Skeletal muscle tissue (tissue), 3 donors: ENCODE measurements at regions not wholly inside any gene's neighbourhood (a gene's known extent, or its start where the extent isn't known, plus 50 kb on each side); places are given as distances from the start of the nearest gene placed in this dataset.
"Not testable (repeated sequence)": the region's sequence is repeated elsewhere in the genome, so short reads cannot be mapped to it uniquely, and the experiment has no call there.

Source experiments
- H3K27ac ChIP-seq: one replicate; pipeline ENCODE4 v1.7.0; 2013; ENCODE audit warnings: mild to moderate bottlenecking, low read depth, low read length, inconsistent platforms
- H3K27me3 ChIP-seq, 3 donors: one replicate each; pipeline ENCODE4 v1.7.0; 2013; ENCODE audit warnings: low read length in 3 of 3; ENCODE audit not compliant: control insufficient read depth in 3 of 3, insufficient read depth in 3 of 3
- H3K36me3 ChIP-seq, 3 donors: one replicate each; pipeline ENCODE4 v1.7.0; 2013; ENCODE audit warnings: low read length in 3 of 3; ENCODE audit not compliant: control insufficient read depth in 3 of 3, insufficient read depth in 3 of 3
- H3K4me1 ChIP-seq, 3 donors: one replicate each; pipeline ENCODE4 v1.7.0; 2013; ENCODE audit warnings: low read length in 3 of 3, mild to moderate bottlenecking in 3 of 3; ENCODE audit not compliant: control insufficient read depth in 3 of 3, insufficient read depth in 3 of 3
- H3K4me3 ChIP-seq, 3 donors: one replicate each; pipeline ENCODE4 v1.7.0; 2013; ENCODE audit warnings: low read length in 3 of 3
- H3K9ac ChIP-seq, 3 donors: one replicate each; pipeline ENCODE4 v1.7.0; 2013; ENCODE audit warnings: low read length in 3 of 3, mild to moderate bottlenecking in 3 of 3, moderate library complexity in 2 of 3, low read depth in 1 of 3
- H3K9me3 ChIP-seq, 3 donors: one replicate each; pipeline ENCODE4 v1.7.0; 2013; ENCODE audit warnings: low read length in 3 of 3; ENCODE audit not compliant: control insufficient read depth in 3 of 3
- donor health status: Osteomylitis.

DNA sequence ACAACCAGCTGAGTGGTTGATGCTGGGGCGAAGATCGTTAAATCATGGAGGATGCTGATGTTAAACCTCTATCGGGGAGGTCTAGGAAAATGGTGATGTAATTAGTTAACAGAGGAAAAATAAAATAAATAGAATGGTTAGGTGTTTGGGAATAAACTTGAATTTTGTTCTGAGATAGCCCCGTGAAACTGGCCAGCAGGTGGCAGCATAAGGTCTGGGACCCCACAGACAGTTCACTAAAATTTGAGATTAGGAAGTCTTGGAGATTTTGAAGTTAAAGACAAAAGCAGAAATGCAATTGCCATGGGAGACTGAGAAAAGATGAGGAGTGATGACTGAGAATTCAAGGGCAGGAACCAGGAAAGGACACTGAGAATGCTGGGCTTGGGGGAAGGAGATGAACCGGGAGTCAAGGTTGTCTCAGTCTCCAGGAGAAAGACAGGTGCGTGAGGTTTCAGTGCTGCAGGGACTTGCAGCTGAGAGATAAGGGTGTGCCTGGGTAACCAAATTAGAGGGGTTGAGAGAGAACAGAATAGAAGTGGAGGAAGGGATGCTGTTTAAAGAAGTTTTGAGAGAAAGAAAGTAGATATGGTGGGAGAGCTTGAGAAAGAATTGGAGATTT lies 248.0 kb downstream of the ZNF92 start:
- H3K4me3 ChIP-seq, H3K27ac ChIP-seq, H3K4me1 ChIP-seq, H3K9ac ChIP-seq, H3K36me3 ChIP-seq, H3K27me3 ChIP-seq, H3K9me3 ChIP-seq: not testable (repeated sequence)

DNA sequence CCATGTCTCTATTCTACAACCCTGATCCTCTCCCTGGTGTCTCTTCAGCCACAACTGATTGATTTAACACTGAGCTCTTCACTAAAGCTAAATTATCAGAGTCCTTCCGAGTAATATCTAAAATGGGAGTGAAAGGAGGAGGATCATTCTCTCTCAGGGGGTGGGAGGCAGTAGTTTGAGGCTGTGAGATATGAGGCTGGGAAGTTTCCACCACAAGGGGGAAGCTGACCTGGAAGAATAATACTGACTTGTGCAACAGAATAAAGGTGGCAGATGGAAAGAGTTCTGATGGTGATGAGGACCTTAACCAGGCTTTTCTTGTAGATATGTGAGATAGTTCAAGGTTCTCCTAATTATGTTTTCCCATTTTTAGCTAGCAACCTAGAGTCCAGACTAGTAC lies 241.6 kb upstream of the VKORC1L1 start:
- H3K27me3 ChIP-seq, H3K27ac ChIP-seq, H3K9ac ChIP-seq, H3K36me3 ChIP-seq, H3K9me3 ChIP-seq, H3K4me3 ChIP-seq, H3K4me1 ChIP-seq: not testable (repeated sequence)

DNA sequence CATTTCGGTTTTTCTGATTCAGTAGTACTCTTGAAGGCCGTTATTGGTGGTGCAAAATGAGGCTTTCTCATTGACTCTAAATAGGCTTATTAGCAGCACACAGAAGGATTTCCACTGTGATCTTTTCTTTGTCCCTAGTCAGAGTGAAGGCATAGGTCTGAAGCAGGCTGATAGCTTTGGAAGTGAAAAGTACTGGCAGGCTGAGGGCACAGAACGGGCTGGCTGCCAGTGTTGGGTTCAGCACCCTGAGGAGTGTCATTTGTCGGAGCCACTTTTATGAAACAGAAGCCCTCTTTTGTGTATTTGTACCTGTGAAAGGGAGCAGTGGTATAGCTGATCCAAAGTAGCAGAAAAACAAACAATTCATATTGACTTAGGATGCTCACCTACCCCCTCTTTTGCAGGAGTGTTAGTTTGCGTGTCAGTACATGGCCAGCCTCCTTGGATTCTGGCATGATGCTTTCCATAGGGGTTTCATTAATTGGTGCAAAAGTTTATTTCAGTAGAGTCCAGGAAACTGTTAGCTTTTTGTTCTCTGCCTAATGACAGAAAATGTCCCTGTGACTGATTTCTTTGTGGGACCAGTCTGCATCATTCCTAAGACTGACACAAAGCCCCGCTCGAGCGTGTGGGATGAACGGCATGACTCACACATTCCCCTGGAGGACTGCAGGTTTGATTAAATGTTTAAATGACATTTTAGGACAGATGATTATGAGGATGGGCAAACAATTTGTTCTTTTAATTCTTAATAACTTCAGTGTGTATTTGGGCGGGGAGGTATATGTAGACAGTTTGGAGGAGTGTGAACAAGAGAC lies 239.1 kb upstream of the VKORC1L1 start:
- not testable (repeated sequence) for H3K36me3 ChIP-seq, H3K9me3 ChIP-seq, H3K4me1 ChIP-seq, H3K27ac ChIP-seq, H3K4me3 ChIP-seq, H3K27me3 ChIP-seq, H3K9ac ChIP-seq

- not testable (repeated sequence) for H3K27ac ChIP-seq, H3K27me3 ChIP-seq, H3K9ac ChIP-seq, H3K36me3 ChIP-seq, H3K9me3 ChIP-seq, H3K4me3 ChIP-seq, H3K4me1 ChIP-seq
These were observed 234.0 kb upstream of the VKORC1L1 start for GRCh38 chr7:65638918-65639317.

- not testable (repeated sequence) for H3K36me3 ChIP-seq, H3K4me3 ChIP-seq, H3K27me3 ChIP-seq, H3K9ac ChIP-seq, H3K9me3 ChIP-seq, H3K4me1 ChIP-seq, H3K27ac ChIP-seq
These were observed 233.2 kb upstream of the VKORC1L1 start for GRCh38 chr7:65639717-65640116.

- H3K27me3 ChIP-seq, H3K9ac ChIP-seq, H3K36me3 ChIP-seq, H3K27ac ChIP-seq, H3K4me1 ChIP-seq, H3K9me3 ChIP-seq, H3K4me3 ChIP-seq: not testable (repeated sequence)
These were observed 229.4 kb upstream of the VKORC1L1 start for GRCh38 chr7:65643498-65643897.

GRCh38 chr7:65647153-65647964 lies 225.5 kb upstream of the VKORC1L1 start:
- H3K27ac ChIP-seq, H3K9me3 ChIP-seq, H3K4me1 ChIP-seq, H3K4me3 ChIP-seq, H3K9ac ChIP-seq, H3K27me3 ChIP-seq, H3K36me3 ChIP-seq: not testable (repeated sequence)

- not testable (repeated sequence) for H3K27me3 ChIP-seq, H3K36me3 ChIP-seq, H3K27ac ChIP-seq
These were observed 221.7 kb upstream of the VKORC1L1 start for GRCh38 chr7:65651174-65651573.

DNA sequence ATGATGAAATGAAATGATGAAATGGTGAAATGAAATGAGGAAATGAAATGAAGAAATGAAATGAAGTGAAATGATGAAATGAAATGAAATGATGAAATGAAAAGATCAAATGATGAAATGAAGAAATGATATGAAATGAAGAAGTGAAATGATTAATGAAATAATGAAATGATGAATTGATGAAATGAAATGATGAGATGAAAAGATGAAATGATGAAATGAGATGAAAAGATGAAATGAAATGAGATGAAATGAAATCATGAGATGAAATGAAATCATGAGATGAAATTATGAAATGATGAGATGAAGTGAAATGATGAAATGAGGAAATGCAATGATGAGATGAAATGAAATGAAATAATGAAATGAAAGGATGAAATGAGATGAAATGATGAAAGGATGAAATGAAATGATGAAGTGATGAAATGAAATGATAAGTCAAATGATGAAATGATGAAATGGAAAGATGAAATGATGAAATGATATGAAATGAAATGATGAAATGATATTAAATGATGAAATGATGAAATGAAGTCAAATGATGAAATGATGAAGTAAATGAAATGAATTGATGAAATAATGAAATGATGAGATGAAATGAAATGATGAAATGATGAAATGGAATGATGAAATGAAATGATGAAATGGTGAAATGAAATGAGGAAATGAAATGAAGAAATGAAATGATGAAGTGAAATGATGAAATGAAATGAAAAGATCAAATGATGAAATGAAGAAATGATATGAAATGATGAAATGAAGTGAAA lies 220.9 kb upstream of the VKORC1L1 start:
- not testable (repeated sequence) for H3K36me3 ChIP-seq, H3K9me3 ChIP-seq, H3K27me3 ChIP-seq, H3K27ac ChIP-seq, H3K4me1 ChIP-seq, H3K9ac ChIP-seq, H3K4me3 ChIP-seq

More at GRCh38 chr7:65651174-65651573, 221.7 kb upstream of the VKORC1L1 start:
- not testable (repeated sequence) for H3K4me3 ChIP-seq, H3K4me1 ChIP-seq, H3K9me3 ChIP-seq, H3K9ac ChIP-seq

GRCh38 chr7:65652669-65653068 lies 220.2 kb upstream of the VKORC1L1 start:
- not testable (repeated sequence) for H3K36me3 ChIP-seq, H3K27me3 ChIP-seq, H3K4me3 ChIP-seq, H3K9ac ChIP-seq, H3K27ac ChIP-seq, H3K9me3 ChIP-seq, H3K4me1 ChIP-seq
